HCT116 (cell line): ENCODE measurements at regions not wholly inside any gene's neighbourhood (a gene's known extent, or its start where the extent isn't known, plus 50 kb on each side); places are given as distances from the start of the nearest gene placed in this dataset.
"Not testable (repeated sequence)": the region's sequence is repeated elsewhere in the genome, so short reads cannot be mapped to it uniquely, and the experiment has no call there.

Experiments used
- ATAC-seq: fragments of 200-7000 bp; cut with Tn5 transposase; 2 replicates; pipeline ENCODE4 v1.9.1; 2020; ENCODE audit warnings: mild to moderate bottlenecking, moderate library complexity
- BruUV-seq: library from RNA; stranded (reverse); fragments of 400-500 nt; replicated peaks from 2 replicates; lab custom pipeline; 2021; lab: Mats Ljungman, UMichigan
- CTCF ChIA-PET: fragments of 300-600 bp; sonication (Branson Sonifier 250); formaldehyde crosslinking; loops from one replicate; lab custom pipeline; 2021; ENCODE audit warnings: antibody characterized with exemption; lab: Charles Lee
- POLR2A ChIA-PET: fragments of 300-600, 350-600 bp; sonication (Branson Sonifier 250); formaldehyde crosslinking; loops from one replicate; lab custom pipeline; 2021; ENCODE audit warnings: antibody characterized with exemption; lab: Charles Lee
- RAD21 ChIA-PET, 2 experiments: fragments of 300-600 bp; sonication (Branson Sonifier 250); formaldehyde crosslinking; loops; one replicate each; lab custom pipeline; 2023; ENCODE audit warnings: low total read pairs in 2 of 2; ENCODE audit not compliant: uncharacterized antibody in 2 of 2, unreplicated experiment in 2 of 2, low non-redundant PET in 1 of 2; lab: Charles Lee
- DNase-seq: peaks from one replicate; pipeline ENCODE4 v3.0.0-alpha.2; 2010; ENCODE audit warnings: low read depth, low spot score
- H2AFZ ChIP-seq: fragments of 200-600 bp; shearing (Covaris generic), sonication (generic); 2 replicates; pipeline ENCODE4 v1.6.1; 2017; ENCODE audit warnings: low read depth, mixed run types, mixed read lengths, antibody characterized with exemption, low read length; ENCODE audit not compliant: poor library complexity, severe bottlenecking
- H3K27ac ChIP-seq: 2 replicates; pipeline ENCODE4 v1.5.1; 2012; ENCODE audit warnings: low read depth, low read length
- H3K27me3 ChIP-seq: fragments of 200-600 bp; sonication (generic); 2 replicates; pipeline ENCODE4 v1.6.1; 2016; ENCODE audit warnings: mixed run types, low read length, mixed read lengths; ENCODE audit not compliant: insufficient read depth
- H3K36me3 ChIP-seq, 2 experiments: fragments of 200-500 bp in 1 of 2; fragments of 200-600 bp in 1 of 2; sonication (Bioruptor generic) in 1 of 2; sonication (generic) in 1 of 2; 2 replicates each; pipeline versions ENCODE4 v1.5.1 to v1.6.1; 2014 to 2016; ENCODE audit warnings: low read length in 2 of 2, inconsistent platforms in 1 of 2, mixed read lengths in 1 of 2, mixed run types in 1 of 2; ENCODE audit not compliant: insufficient read depth in 2 of 2, control insufficient read depth in 1 of 2
- H3K4me1 ChIP-seq, 2 experiments: fragments of 200-600 bp in 1 of 2; sonication (generic) in 1 of 2; 2 replicates each; pipeline versions ENCODE4 v1.5.1 to v1.6.1; 2012 to 2017; ENCODE audit warnings: low read length in 2 of 2, inconsistent platforms in 1 of 2, mild to moderate bottlenecking in 1 of 2, mixed read lengths in 1 of 2, mixed run types in 1 of 2, moderate library complexity in 1 of 2; ENCODE audit not compliant: insufficient read depth in 2 of 2, control insufficient read depth in 1 of 2
- H3K4me2 ChIP-seq: fragments of 200-600 bp; sonication (generic); 2 replicates; pipeline ENCODE4 v1.6.1; 2017; ENCODE audit warnings: mixed run types, low read length, mixed read lengths
- H3K4me3 ChIP-seq, 2 experiments: fragments of 200-600 bp in 1 of 2; sonication (generic) in 1 of 2; replicated peaks in 1 of 2; 2 replicates each; pipeline ENCODE4 v1.5.1; 2011 to 2016; ENCODE audit warnings: low read length in 2 of 2, control low read depth in 1 of 2, low read depth in 1 of 2, mild to moderate bottlenecking in 1 of 2, mixed read lengths in 1 of 2, mixed run types in 1 of 2
- H3K79me2 ChIP-seq: fragments of 200-600 bp; sonication (generic); 2 replicates; pipeline ENCODE4 v1.6.1; 2017; ENCODE audit warnings: mild to moderate bottlenecking, mixed run types, low read length, moderate library complexity, mixed read lengths; ENCODE audit not compliant: insufficient read depth
- H3K9ac ChIP-seq: fragments of 200-600 bp; sonication (generic); 2 replicates; pipeline ENCODE4 v1.6.1; 2016; ENCODE audit warnings: low read length, mixed read lengths
- H3K9me2 ChIP-seq: fragments of 200-600 bp; sonication (generic), shearing (Covaris generic); 2 replicates; pipeline ENCODE4 v1.6.1; 2017; ENCODE audit warnings: mixed run types, mild to moderate bottlenecking, moderate library complexity; ENCODE audit not compliant: insufficient read depth
- H3K9me3 ChIP-seq, 2 experiments: fragments of 200-500 bp in 1 of 2; fragments of 200-600 bp in 1 of 2; sonication (Bioruptor generic) in 1 of 2; sonication (generic) in 1 of 2; 2 replicates each; pipeline ENCODE4 v1.6.1; 2014 to 2017; ENCODE audit warnings: low read length in 2 of 2, mixed read lengths in 2 of 2, inconsistent platforms in 1 of 2, low read depth in 1 of 2, mild to moderate bottlenecking in 1 of 2, mixed run types in 1 of 2, moderate library complexity in 1 of 2; ENCODE audit not compliant: control insufficient read depth in 1 of 2, insufficient read depth in 1 of 2
- H4K20me1 ChIP-seq: fragments of 200-600 bp; sonication (generic), shearing (Covaris generic); 2 replicates; pipeline ENCODE4 v1.6.1; 2017; ENCODE audit warnings: mixed run types, mild to moderate bottlenecking, moderate library complexity; ENCODE audit not compliant: insufficient read depth
- intact Hi-C: fragments of 100-400 bp; cut with micrococcal nuclease; formaldehyde crosslinking; loops from 2 replicates; pipeline ENCODE4 v1.10.0; 2022

DNA sequence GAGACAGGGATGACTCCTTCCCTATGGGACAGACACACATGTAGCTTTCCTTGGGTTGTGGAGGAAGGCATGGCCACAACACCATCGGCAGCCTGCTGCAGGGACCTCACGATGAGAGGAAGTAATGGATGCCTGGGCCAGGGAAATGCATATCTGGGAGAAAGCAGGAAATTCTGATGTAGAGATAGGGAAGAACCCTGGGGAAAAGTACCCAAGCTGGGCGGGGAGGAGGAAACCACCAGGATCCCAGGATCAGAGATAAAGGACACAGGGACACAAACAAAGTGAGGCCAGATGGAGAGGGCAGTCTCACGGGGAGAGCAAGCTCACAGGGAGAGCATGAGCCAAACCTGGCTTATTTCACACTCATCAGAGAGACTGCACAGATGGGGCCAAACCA is 294.7 kb upstream of the TEKT4 start:
- RAD21 ChIA-PET, ATAC-seq, DNase-seq, H3K79me2 ChIP-seq, H4K20me1 ChIP-seq, H3K27ac ChIP-seq, H3K27me3 ChIP-seq, H2AFZ ChIP-seq, intact Hi-C loops, H3K36me3 ChIP-seq, BruUV-seq, CTCF ChIA-PET, H3K9me2 ChIP-seq, H3K9me3 ChIP-seq, H3K4me3 ChIP-seq, POLR2A ChIA-PET: not testable (repeated sequence)
- Histone ChIP-seq H3K4me1 (peaks cover 0 to 19% of the 10 kb centered on the region in 2 experiments; a peak in 2 of 4 replicates), H3K9ac (peak overlapping the region; percentile 30; the same call in 1 of the 2 replicates), H3K4me2 (peak overlapping the region; percentile 51)

DNA sequence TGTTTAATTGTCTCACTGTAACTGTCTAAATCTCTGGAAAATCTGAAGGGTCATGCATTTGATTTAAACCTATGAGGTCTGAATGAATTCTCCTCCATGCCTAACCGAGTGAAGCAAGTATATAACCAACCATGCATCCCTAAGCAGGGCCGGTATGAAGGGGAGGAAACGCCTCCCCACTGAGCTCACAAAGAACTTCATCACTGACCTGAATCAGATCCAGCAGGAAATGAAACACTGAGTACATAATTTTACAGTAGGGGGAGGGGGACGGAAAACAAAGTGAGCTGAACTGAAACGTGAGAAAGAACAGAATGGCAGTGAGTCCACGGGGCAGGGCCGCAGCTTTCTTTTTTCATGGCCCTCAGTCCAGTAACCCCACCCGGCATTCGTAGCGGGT is 294.1 kb upstream of the TEKT4 start:
- CTCF ChIA-PET, H3K27ac ChIP-seq, H3K4me3 ChIP-seq, POLR2A ChIA-PET, H3K9me2 ChIP-seq, H3K9me3 ChIP-seq, H3K27me3 ChIP-seq, H4K20me1 ChIP-seq, H3K36me3 ChIP-seq, H3K9ac ChIP-seq, ATAC-seq, H2AFZ ChIP-seq, BruUV-seq, DNase-seq, intact Hi-C loops, RAD21 ChIA-PET, H3K79me2 ChIP-seq: not testable (repeated sequence)
- H3K4me1 ChIP-seq, result peaks cover 0 to 20% of the 10 kb centered on the region in 2 experiments; a peak in 2 of 4 replicates
- peak overlapping the region; percentile 51 for H3K4me2 ChIP-seq

DNA sequence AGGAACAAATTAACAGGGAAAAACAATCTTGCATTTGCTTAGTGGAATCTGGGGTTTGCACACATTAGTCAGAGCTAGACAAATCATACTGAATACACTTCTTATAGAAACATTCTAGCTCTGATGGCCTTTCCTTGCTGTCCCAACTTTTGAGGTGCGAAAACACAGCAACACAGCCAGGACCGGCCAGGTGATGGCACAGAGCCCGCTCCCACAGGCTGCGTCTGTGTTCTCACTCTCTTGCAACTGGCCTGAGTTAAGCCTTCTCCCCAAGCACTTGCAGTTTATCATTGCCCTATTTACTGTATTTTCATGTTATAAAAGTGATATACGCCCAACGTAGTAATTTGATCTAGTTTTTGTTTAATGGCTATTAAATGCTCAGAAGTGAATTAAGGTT is 292.0 kb upstream of the TEKT4 start:
- RAD21 ChIA-PET, H3K9me2 ChIP-seq, H3K36me3 ChIP-seq, intact Hi-C loops, BruUV-seq, ATAC-seq, H2AFZ ChIP-seq, H3K4me3 ChIP-seq, H4K20me1 ChIP-seq, H3K9ac ChIP-seq, H3K27me3 ChIP-seq, H3K4me2 ChIP-seq, H3K27ac ChIP-seq, DNase-seq, POLR2A ChIA-PET, H3K9me3 ChIP-seq, H3K79me2 ChIP-seq, CTCF ChIA-PET: not testable (repeated sequence)
- peaks cover 4 to 36% of the 10 kb centered on the region in 2 experiments; a peak in 3 of 4 replicates for H3K4me1 ChIP-seq
